PC-3 (cell line): ENCODE measurements at regions not wholly inside any gene's neighbourhood (a gene's known extent, or its start where the extent isn't known, plus 50 kb on each side); places are given as distances from the start of the nearest gene placed in this dataset.

Experiments
- ATAC-seq: fragments of 200-7000 bp; cut with Tn5 transposase; 2 replicates; pipeline ENCODE4 v1.9.1; 2020; ENCODE audit warnings: mild to moderate bottlenecking, moderate library complexity
- BruUV-seq: library from RNA; stranded (reverse); fragments of 400-500 nt; replicated peaks from 2 replicates; lab custom pipeline; 2021; lab: Mats Ljungman, UMichigan
- CTCF ChIA-PET: fragments of 300-600 bp; sonication (Branson Sonifier 250); formaldehyde crosslinking; loops from one replicate; lab custom pipeline; 2022; ENCODE audit warnings: antibody characterized with exemption; lab: Charles Lee
- POLR2A ChIA-PET: fragments of 300-600 bp; sonication (Branson Sonifier 250); formaldehyde crosslinking; loops from one replicate; lab custom pipeline; 2022; ENCODE audit warnings: antibody characterized with exemption; ENCODE audit not compliant: unreplicated experiment; lab: Charles Lee
- DNase-seq: peaks from one replicate; pipeline ENCODE4 v3.0.0-alpha.2; 2015
- H2AFZ ChIP-seq: fragments of 300-600 bp; sonication (generic); 2 replicates; pipeline ENCODE4 v1.6.0; 2016; ENCODE audit warnings: antibody characterized with exemption, low read length
- H3F3A ChIP-seq: fragments of 300-600 bp; sonication (generic); one replicate; pipeline ENCODE4 v1.6.0; 2017; ENCODE audit warnings: antibody characterized with exemption, low read length, control low read depth, mild to moderate bottlenecking; ENCODE audit not compliant: unreplicated experiment
- H3K27ac ChIP-seq: fragments of 300-600 bp; sonication (generic); 2 replicates; pipeline ENCODE4 v1.5.1; 2016; ENCODE audit warnings: mild to moderate bottlenecking, low read length
- H3K27me3 ChIP-seq: fragments of 300-600 bp; sonication (generic); 2 replicates; pipeline ENCODE4 v1.6.1; 2016; ENCODE audit warnings: low read length, mixed read lengths
- H3K36me3 ChIP-seq: fragments of 300-600 bp; sonication (generic); 2 replicates; pipeline ENCODE4 v1.6.1; 2016; ENCODE audit warnings: low read depth, mixed run types, low read length, mixed read lengths
- H3K4me1 ChIP-seq: fragments of 300-600 bp; sonication (generic); 2 replicates; pipeline ENCODE4 v1.5.1; 2016; ENCODE audit warnings: low read length; ENCODE audit not compliant: insufficient read depth
- H3K4me2 ChIP-seq: fragments of 300-600 bp; sonication (generic); 2 replicates; pipeline ENCODE4 v1.6.0; 2016; ENCODE audit warnings: low read length
- H3K4me3 ChIP-seq: fragments of 300-600 bp; sonication (generic); 2 replicates; pipeline ENCODE4 v1.5.1; 2016; ENCODE audit warnings: mild to moderate bottlenecking, low read length, mixed read lengths
- H3K79me2 ChIP-seq: fragments of 300-600 bp; sonication (generic); 2 replicates; pipeline ENCODE4 v1.6.1; 2017; ENCODE audit warnings: low read length, mixed read lengths
- H3K9ac ChIP-seq: fragments of 300-600 bp; sonication (generic); 2 replicates; pipeline ENCODE4 v1.6.0; 2016; ENCODE audit warnings: mild to moderate bottlenecking, low read length
- H3K9me2 ChIP-seq: fragments of 300-600 bp; sonication (generic); replicated peaks from 2 replicates; pipeline ENCODE4 v1.6.1; 2016; ENCODE audit warnings: mixed run types, low read length, mixed read lengths
- H3K9me3 ChIP-seq: fragments of 300-600 bp; sonication (generic); 2 replicates; pipeline ENCODE4 v1.6.1; 2016; ENCODE audit warnings: low read length, mixed read lengths
- H4K20me1 ChIP-seq: fragments of 300-600 bp; sonication (generic); 2 replicates; pipeline ENCODE4 v1.6.1; 2016; ENCODE audit warnings: low read length, mixed read lengths
- CTCF ChIP-seq: fragments of 300-600 bp; sonication (generic); conservative IDR thresholded peaks from 2 replicates; pipeline ENCODE4 v1.5.1; 2017; ENCODE audit warnings: antibody characterized with exemption, low read depth, mild to moderate bottlenecking, low read length
- EZH2 ChIP-seq: fragments of 300-600 bp; sonication (generic); IDR thresholded peaks from one replicate; pipeline ENCODE4 v1.6.1; 2017; ENCODE audit warnings: antibody characterized with exemption, mild to moderate bottlenecking, low read length; ENCODE audit not compliant: unreplicated experiment
- EZH2phosphoT487 ChIP-seq: fragments of 300-600 bp; sonication (generic); IDR thresholded peaks from 2 replicates; pipeline ENCODE4 v1.6.1; 2018; ENCODE audit warnings: mild to moderate bottlenecking, antibody characterized with exemption, low read length, borderline replicate concordance
- intact Hi-C: fragments of 100-400 bp; cut with micrococcal nuclease; formaldehyde crosslinking; loops from 2 replicates; pipeline ENCODE4 v1.9.0; 2023

- Histone ChIP-seq H3K4me2 (no peak overlapping the region), H3K4me3 (no peak overlapping the region), H3K4me1 (no peaks in the 10 kb centered on the region), H3K27me3 (no peaks in the 10 kb centered on the region), H2AFZ (no peak overlapping the region), H3K79me2 (no peaks in the 10 kb centered on the region), H3K9me3 (peaks cover 26% of the 10 kb centered on the region; the same call in 1 of the 2 replicates), H3K27ac (no peak overlapping the region), H3K9me2 (no peaks in the 10 kb centered on the region), H3F3A (no peaks in the 10 kb centered on the region), H4K20me1 (no peaks in the 10 kb centered on the region), H3K9ac (no peak overlapping the region), H3K36me3 (no peaks in the 10 kb centered on the region)
- no peak for TF ChIP-seq EZH2phosphoT487
- TF ChIP-seq EZH2: no peak
- no peak for TF ChIP-seq CTCF
- ATAC-seq (no peak), DNase-seq (no peak)
- BruUV-seq: no TSS peak
- intact Hi-C loops: no loop called here
- POLR2A ChIA-PET: no interaction called here
- CTCF ChIA-PET: no interaction called here
These were observed 599.4 kb upstream of the PBX1 start for GRCh38 chr1:163959622-163960021.

GRCh38 chr1:163970151-163970550, 588.8 kb upstream of the PBX1 start:
- no peaks in the 10 kb centered on the region for H3K27me3 ChIP-seq
- intact Hi-C loops: no loop called here
- DNase-seq (no peak), ATAC-seq (no peak)
- TF ChIP-seq EZH2phosphoT487 (no peak), CTCF (no peak), EZH2 (no peak)
- no peaks in the 10 kb centered on the region for H3K36me3 ChIP-seq
- no peaks in the 10 kb centered on the region for H3K9me2 ChIP-seq
- H3K9me3 ChIP-seq: no peaks in the 10 kb centered on the region
- no peak overlapping the region for H3K4me2 ChIP-seq
- no TSS peak for BruUV-seq
- H3K79me2 ChIP-seq: no peaks in the 10 kb centered on the region
- no peak overlapping the region for H3K4me3 ChIP-seq
- ChIA-PET POLR2A (no interaction called here), CTCF (no interaction called here)
- no peak overlapping the region for H3K9ac ChIP-seq
- H4K20me1 ChIP-seq: no peaks in the 10 kb centered on the region
- no peak overlapping the region for H2AFZ ChIP-seq
- H3K27ac ChIP-seq: no peak overlapping the region
- H3F3A ChIP-seq: no peaks in the 10 kb centered on the region
- H3K4me1 ChIP-seq: no peaks in the 10 kb centered on the region

- Histone ChIP-seq H3K27ac (no peak overlapping the region), H3K79me2 (no peaks in the 10 kb centered on the region), H3K27me3 (no peaks in the 10 kb centered on the region), H3K9me3 (no peaks in the 10 kb centered on the region), H3K4me1 (no peaks in the 10 kb centered on the region), H3F3A (no peaks in the 10 kb centered on the region), H3K9ac (no peak overlapping the region), H3K4me3 (no peak overlapping the region), H4K20me1 (no peaks in the 10 kb centered on the region), H3K36me3 (no peaks in the 10 kb centered on the region), H3K9me2 (no peaks in the 10 kb centered on the region), H2AFZ (no peak overlapping the region), H3K4me2 (no peak overlapping the region)
- ATAC-seq: no peak
- intact Hi-C loops: no loop called here
- DNase-seq: no peak
- POLR2A ChIA-PET: no interaction called here
- TF ChIP-seq EZH2phosphoT487 (no peak), EZH2 (no peak), CTCF (no peak)
- CTCF ChIA-PET: no interaction called here
- BruUV-seq: no TSS peak
These were observed 588.3 kb upstream of the PBX1 start for GRCh38 chr1:163970699-163971098.
